ENCODE measurements at regions not wholly inside any gene's neighbourhood (a gene's known extent, or its start where the extent isn't known, plus 50 kb on each side); places are given as distances from the start of the nearest gene placed in this dataset.

- no peak overlapping the region for H2AFZ ChIP-seq
- no peaks in the 10 kb centered on the region for H3K79me2 ChIP-seq
- no peaks in the 10 kb centered on the region for H3K27me3 ChIP-seq
- no peaks in the 10 kb centered on the region for H4K20me1 ChIP-seq (ENCODE audit: insufficient read depth, poor library complexity, severe bottlenecking)
- H3K4me3 ChIP-seq, result no peak overlapping the region
- 89% methylated on average over 4 of the region's 4 CpGs for WGBS (ENCODE audit: low lambda C conversion rate, missing lambda C conversion rate)
- H3K27ac ChIP-seq, result no peak overlapping the region
- no peak for TF ChIP-seq EZH2 (IDR thresholded peaks at IDR 0.05; ENCODE audit: borderline replicate concordance)
- TF ChIP-seq EZH2phosphoT487 (IDR thresholded peaks at IDR 0.05; ENCODE audit: low read depth, severe bottlenecking, unreplicated experiment), result no peak
- no peak for TF ChIP-seq CTCF (IDR thresholded peaks at IDR 0.05; ENCODE audit: poor library complexity)
- H3K4me1 ChIP-seq (ENCODE audit: insufficient read depth), result no peaks in the 10 kb centered on the region
- H3K9me3 ChIP-seq (ENCODE audit: low read depth), result no peaks in the 10 kb centered on the region
- no peak for DNase-seq (ENCODE audit: low spot score)
- no peaks in the 10 kb centered on the region for H3K36me3 ChIP-seq (replicated peaks; ENCODE audit: insufficient read depth, low read depth)
- H3K9me2 ChIP-seq (replicated peaks; ENCODE audit: insufficient read depth), result no peaks in the 10 kb centered on the region
- no peak overlapping the region for H3K4me2 ChIP-seq
Observed at GRCh38 chrX:25175171-25175570, 159.4 kb upstream of the ARX start.

- Histone ChIP-seq H2AFZ (no peak overlapping the region), H3K9me2 (replicated peaks; ENCODE audit: insufficient read depth) (no peaks in the 10 kb centered on the region), H3K4me1 (ENCODE audit: insufficient read depth) (no peaks in the 10 kb centered on the region), H3K27ac (no peak overlapping the region), H3K9me3 (ENCODE audit: low read depth) (no peaks in the 10 kb centered on the region), H4K20me1 (ENCODE audit: insufficient read depth, poor library complexity, severe bottlenecking) (no peaks in the 10 kb centered on the region), H3K27me3 (no peaks in the 10 kb centered on the region), H3K4me2 (no peak overlapping the region), H3K36me3 (replicated peaks; ENCODE audit: insufficient read depth, low read depth) (no peaks in the 10 kb centered on the region), H3K4me3 (no peak overlapping the region), H3K79me2 (no peaks in the 10 kb centered on the region)
- WGBS (ENCODE audit: low lambda C conversion rate, missing lambda C conversion rate), result 72% methylated on average over 4 of the region's 4 CpGs
- DNase-seq (ENCODE audit: low spot score), result no peak
- TF ChIP-seq EZH2 (IDR thresholded peaks at IDR 0.05; ENCODE audit: borderline replicate concordance) (no peak), EZH2phosphoT487 (IDR thresholded peaks at IDR 0.05; ENCODE audit: low read depth, severe bottlenecking, unreplicated experiment) (no peak), CTCF (IDR thresholded peaks at IDR 0.05; ENCODE audit: poor library complexity) (no peak)
Observed at GRCh38 chrX:25166546-25166945, 150.8 kb upstream of the ARX start.

GRCh38 chrX:25166145-25166544 lies 150.4 kb upstream of the ARX start:
- WGBS (ENCODE audit: low lambda C conversion rate, missing lambda C conversion rate), result 69% methylated on average over 4 of the region's 4 CpGs

More at GRCh38 chrX:25166145-25166544, 150.4 kb upstream of the ARX start:
- H2AFZ ChIP-seq, result no peak overlapping the region
- TF ChIP-seq EZH2 (IDR thresholded peaks at IDR 0.05; ENCODE audit: borderline replicate concordance), result no peak
- no peak for TF ChIP-seq EZH2phosphoT487 (IDR thresholded peaks at IDR 0.05; ENCODE audit: low read depth, severe bottlenecking, unreplicated experiment)
- TF ChIP-seq CTCF (IDR thresholded peaks at IDR 0.05; ENCODE audit: poor library complexity), result no peak
- no peak overlapping the region for H3K27ac ChIP-seq
- H4K20me1 ChIP-seq (ENCODE audit: insufficient read depth, poor library complexity, severe bottlenecking), result no peaks in the 10 kb centered on the region
- no peaks in the 10 kb centered on the region for H3K79me2 ChIP-seq
- H3K4me3 ChIP-seq, result no peak overlapping the region
- no peaks in the 10 kb centered on the region for H3K36me3 ChIP-seq (replicated peaks; ENCODE audit: insufficient read depth, low read depth)
- H3K9me2 ChIP-seq (replicated peaks; ENCODE audit: insufficient read depth), result no peaks in the 10 kb centered on the region
- DNase-seq (ENCODE audit: low spot score), result no peak
- H3K4me2 ChIP-seq, result no peak overlapping the region
- no peaks in the 10 kb centered on the region for H3K9me3 ChIP-seq (ENCODE audit: low read depth)
- no peaks in the 10 kb centered on the region for H3K27me3 ChIP-seq
- H3K4me1 ChIP-seq (ENCODE audit: insufficient read depth), result no peaks in the 10 kb centered on the region
